ENCODE measurements at regions not wholly inside any gene's neighbourhood (a gene's known extent, or its start where the extent isn't known, plus 50 kb on each side); places are given as distances from the start of the nearest gene placed in this dataset.
"Not testable (repeated sequence)": the region's sequence is repeated elsewhere in the genome, so short reads cannot be mapped to it uniquely, and the experiment has no call there.

- no peak for DNase-seq
These were observed 62.4 kb upstream of the SERP2 start for GRCh38 chr13:44311011-44311780.

GRCh38 chr13:44312131-44312530, 61.5 kb upstream of the SERP2 start:
- no peak for DNase-seq

- DNase-seq: no peak
These were observed 60.6 kb upstream of the SERP2 start for GRCh38 chr13:44312834-44313551.

- no peak for DNase-seq
These were observed 60.0 kb upstream of the SERP2 start for GRCh38 chr13:44313674-44314073.

- not testable (repeated sequence) for DNase-seq
These were observed 59.5 kb upstream of the SERP2 start for GRCh38 chr13:44314160-44314559.

- DNase-seq: no peak
These were observed 55.9 kb upstream of the SERP2 start for GRCh38 chr13:44317752-44318151.

GRCh38 chr13:44318161-44318560, 55.5 kb upstream of the SERP2 start:
- no peak for DNase-seq

GRCh38 chr13:44320611-44321010, 53.0 kb upstream of the SERP2 start:
- DNase-seq: no peak

GRCh38 chr13:44321961-44322360, 51.7 kb upstream of the SERP2 start:
- no peak for DNase-seq

- no peak for DNase-seq
These were observed 50.7 kb upstream of the SERP2 start for GRCh38 chr13:44322928-44323327.

GRCh38 chr13:44323754-44324153, 49.9 kb upstream of the SERP2 start:
- no peak for DNase-seq

Data from stimulated activated CD4-positive, alpha-beta T cell treated with anti-CD3 and anti-CD28 coated beads, Interleukin-4, amount 100 ng/mL, for 4 hours (primary cell).